B cell (primary cell): ENCODE measurements at regions not wholly inside any gene's neighbourhood (a gene's known extent, or its start where the extent isn't known, plus 50 kb on each side); places are given as distances from the start of the nearest gene placed in this dataset.

ENCODE experiments used
- ATAC-seq: fragments of 200-7000 bp; cut with Tn5 transposase; one replicate; pipeline ENCODE4 v1.10.0; 2021; ENCODE audit warnings: low read depth, mild to moderate bottlenecking, moderate number of reproducible peaks, moderate library complexity
- CTCF ChIA-PET: fragments of 350-600 bp; sonication (Branson Sonifier 250); formaldehyde crosslinking; loops from one replicate; lab custom pipeline; 2021; ENCODE audit warnings: antibody characterized with exemption, inconsistent platforms; lab: Charles Lee
- POLR2A ChIA-PET: fragments of 350-600 bp; sonication (Branson Sonifier 250); formaldehyde crosslinking; loops from one replicate; lab custom pipeline; 2021; ENCODE audit warnings: antibody characterized with exemption; lab: Charles Lee
- DNase-seq: peaks from one replicate; pipeline ENCODE4 v3.0.0; 2013
- H2AFZ ChIP-seq: 2 replicates; pipeline ENCODE4 v1.6.1; 2012; ENCODE audit warnings: mild to moderate bottlenecking, low read depth, low read length; ENCODE audit not compliant: insufficient read depth, poor library complexity, severe bottlenecking
- H3K27ac ChIP-seq, 2 donors: 1 replicate in 1 of 2; 2 replicates in 1 of 2; pipeline ENCODE4 v1.5.1; 2012 to 2013; ENCODE audit warnings: low read length in 2 of 2, mild to moderate bottlenecking in 2 of 2, moderate library complexity in 1 of 2
- H3K27me3 ChIP-seq, 4 experiments: fragments of 200-600 bp in 1 of 4; sonication (generic) in 1 of 4; replicated peaks in 1 of 4; 1 replicate in 2 of 4; 2 replicates in 2 of 4; pipeline versions ENCODE4 v1.6.1 to v1.7.0; 2013 to 2016; ENCODE audit warnings: low read length in 3 of 4, mild to moderate bottlenecking in 2 of 4, mixed read lengths in 1 of 4, moderate library complexity in 1 of 4; ENCODE audit not compliant: insufficient read depth in 4 of 4, control insufficient read depth in 3 of 4; ENCODE audit errors: control extremely low read depth in 1 of 4
- H3K36me3 ChIP-seq, 2 experiments: replicated peaks in 1 of 2; 1 replicate in 1 of 2; 2 replicates in 1 of 2; pipeline versions ENCODE4 v1.6.1 to v1.7.1; 2013; ENCODE audit warnings: low read length in 1 of 2; ENCODE audit not compliant: insufficient read depth in 2 of 2, control insufficient read depth in 1 of 2; ENCODE audit errors: control extremely low read depth in 1 of 2, extremely low read depth in 1 of 2
- H3K4me1 ChIP-seq, 2 donors: fragments of 200-600 bp in 1 of 2; sonication (generic) in 1 of 2; 1 replicate in 1 of 2; 2 replicates in 1 of 2; pipeline versions ENCODE4 v1.5.1 to v1.6.1; 2013 to 2017; ENCODE audit warnings: low read length in 2 of 2; ENCODE audit not compliant: control insufficient read depth in 2 of 2, insufficient read depth in 2 of 2
- H3K4me2 ChIP-seq: replicated peaks from 2 replicates; pipeline ENCODE3; 2012; ENCODE audit warnings: mild to moderate bottlenecking, low read depth, low read length; ENCODE audit not compliant: poor library complexity, severe bottlenecking
- H3K4me3 ChIP-seq, 5 experiments: fragments of 200-600 bp in 1 of 5; sonication (generic) in 1 of 5; 1 replicate in 3 of 5; 2 replicates in 2 of 5; pipeline versions ENCODE4 v1.5.1 to v1.7.0; 2011 to 2016; ENCODE audit warnings: low read length in 4 of 5, mild to moderate bottlenecking in 4 of 5, low read depth in 2 of 5, control low read depth in 1 of 5, moderate library complexity in 1 of 5; ENCODE audit not compliant: insufficient read depth in 1 of 5; ENCODE audit errors: control extremely low read depth in 1 of 5, extremely low read depth in 1 of 5
- H3K79me2 ChIP-seq: fragments of 200-600 bp; sonication (generic); one replicate; pipeline ENCODE4 v1.6.0; 2016; ENCODE audit warnings: low read length; ENCODE audit not compliant: control insufficient read depth, insufficient read depth
- H3K9ac ChIP-seq: fragments of 200-600 bp; sonication (generic); 2 replicates; pipeline ENCODE4 v1.6.1; 2017; ENCODE audit warnings: mild to moderate bottlenecking, low read length, moderate library complexity
- H3K9me3 ChIP-seq, 3 donors: one replicate each; pipeline versions ENCODE4 v1.6.1 to v1.7.1; 2013; ENCODE audit warnings: low read length in 2 of 3; ENCODE audit not compliant: control insufficient read depth in 2 of 3, insufficient read depth in 1 of 3; ENCODE audit errors: control extremely low read depth in 1 of 3
- H4K20me1 ChIP-seq: 2 replicates; pipeline ENCODE4 v1.6.0; 2012; ENCODE audit warnings: mild to moderate bottlenecking, low read length; ENCODE audit not compliant: insufficient read depth, control insufficient read depth, poor library complexity, severe bottlenecking
- H3K27ac Mint-ChIP-seq: one replicate; pipeline ENCODE4 v1.8.0; 2021; ENCODE audit warnings: mixed read lengths
- H3K27me3 Mint-ChIP-seq: one replicate; pipeline ENCODE4 v1.8.0; 2021; ENCODE audit warnings: mixed read lengths
- H3K4me1 Mint-ChIP-seq: one replicate; pipeline ENCODE4 v1.8.0; 2021; ENCODE audit warnings: mixed read lengths
- H3K4me3 Mint-ChIP-seq: one replicate; pipeline ENCODE4 v1.8.0; 2021; ENCODE audit warnings: mixed read lengths
- H3K9me3 Mint-ChIP-seq: one replicate; pipeline ENCODE4 v1.8.0; 2022; ENCODE audit warnings: mixed read lengths; ENCODE audit not compliant: insufficient read depth
- CTCF ChIP-seq: fragments of 200-600 bp; IDR thresholded peaks from one replicate; pipeline ENCODE4 v1.8.0; 2022; ENCODE audit warnings: antibody characterized with exemption, mild to moderate bottlenecking
- EZH2 ChIP-seq: IDR thresholded peaks from 2 replicates; pipeline ENCODE4 v1.6.1; 2012; ENCODE audit warnings: borderline replicate concordance, low read depth, mild to moderate bottlenecking, moderate library complexity, low read length; ENCODE audit not compliant: insufficient read depth, poor library complexity, severe bottlenecking
- WGBS: methylation state at CpG from one replicate; pipeline ENCODE4 v1.1.5; 2013; ENCODE audit warnings: missing lambda C conversion rate; ENCODE audit not compliant: insufficient coverage; 5-methylcytosine and 5-hydroxymethylcytosine counted together
- intact Hi-C: fragments of 100-400 bp; cut with micrococcal nuclease; formaldehyde crosslinking; loops from one replicate; pipeline ENCODE4 v1.10.0; 2022

GRCh38 chr14:97592341-97592980, 795.3 kb downstream of the VRK1 start:
- no peaks in the 10 kb centered on the region for H3K36me3 ChIP-seq
- Mint-ChIP-seq H3K27ac (no peak overlapping the region), H3K9me3 (no peaks in the 10 kb centered on the region), H3K27me3 (no peaks in the 10 kb centered on the region), H3K4me1 (no peaks in the 10 kb centered on the region), H3K4me3 (no peak overlapping the region)
- 86% methylated on average over 3 of the region's 5 CpGs for WGBS
- H2AFZ ChIP-seq, result no peak overlapping the region
- H3K4me1 ChIP-seq, result no peaks in the 10 kb centered on the region
- TF ChIP-seq CTCF, result no peak
- no peak for TF ChIP-seq EZH2
- H3K27me3 ChIP-seq, result no peaks in the 10 kb centered on the region
- CTCF ChIA-PET, result no interaction called here
- H3K9ac ChIP-seq, result no peak overlapping the region
- H3K27ac ChIP-seq, result no peak overlapping the region
- POLR2A ChIA-PET, result no interaction called here
- H3K4me2 ChIP-seq, result no peak overlapping the region
- H4K20me1 ChIP-seq, result no peaks in the 10 kb centered on the region
- no peak overlapping the region for H3K4me3 ChIP-seq
- intact Hi-C loops, result no loop called here
- DNase-seq (no peak), ATAC-seq (no peak)
- H3K9me3 ChIP-seq, result peaks cover 0 to 7% (median 0%) of the 10 kb centered on the region in 3 donors
- no peaks in the 10 kb centered on the region for H3K79me2 ChIP-seq

- no peaks in the 10 kb centered on the region for H3K4me1 ChIP-seq
- no peak overlapping the region for H3K4me2 ChIP-seq
- WGBS, result no CpG with 5 or more reads among the region's 1 CpG
- no peaks in the 10 kb centered on the region for H4K20me1 ChIP-seq
- no peak overlapping the region for H3K27ac ChIP-seq
- H3K4me1 Mint-ChIP-seq, result no peaks in the 10 kb centered on the region
- no peak overlapping the region for H3K9ac ChIP-seq
- no peak for ATAC-seq
- no peak overlapping the region for H3K27ac Mint-ChIP-seq
- no peaks in the 10 kb centered on the region for H3K9me3 Mint-ChIP-seq
- ChIA-PET CTCF (no interaction called here), POLR2A (no interaction called here)
- H2AFZ ChIP-seq, result no peak overlapping the region
- H3K4me3 ChIP-seq, result no peak overlapping the region
- no peaks in the 10 kb centered on the region for H3K27me3 Mint-ChIP-seq
- no peak for DNase-seq
- H3K79me2 ChIP-seq, result no peaks in the 10 kb centered on the region
- H3K27me3 ChIP-seq, result no peaks in the 10 kb centered on the region
- H3K4me3 Mint-ChIP-seq, result no peak overlapping the region
- intact Hi-C loops, result no loop called here
- H3K9me3 ChIP-seq, result peaks cover 0 to 3% (median 0%) of the 10 kb centered on the region in 3 donors
- TF ChIP-seq CTCF (no peak), EZH2 (no peak)
- H3K36me3 ChIP-seq, result no peaks in the 10 kb centered on the region
Measured at GRCh38 chr14:97594306-97594705, 797.1 kb downstream of the VRK1 start.
